GM12878 (cell line): ENCODE measurements at regions not wholly inside any gene's neighbourhood (a gene's known extent, or its start where the extent isn't known, plus 50 kb on each side); places are given as distances from the start of the nearest gene placed in this dataset.

Source experiments
- ATAC-seq: fragments of 200-7000 bp; cut with Tn5 transposase; 3 replicates; pipeline ENCODE4 v1.9.1; 2020; ENCODE audit warnings: mild to moderate bottlenecking, moderate library complexity
- BruUV-seq: library from RNA; stranded (reverse); fragments of 400-500 nt; replicated peaks from 2 replicates; lab custom pipeline; 2021; lab: Mats Ljungman, UMichigan
- CTCF ChIA-PET: fragments of 300-600 bp; sonication (Branson Sonifier 250); formaldehyde crosslinking; extraction: SDS; loops from one replicate; lab custom pipeline; 2021; ENCODE audit warnings: inconsistent platforms; lab: Yijun Ruan, JAX
- POLR2A ChIA-PET: fragments of 350-600 bp; formaldehyde crosslinking; extraction: SDS; loops from one replicate; lab custom pipeline; 2021; ENCODE audit warnings: inconsistent platforms; lab: Charles Lee
- RAD21 ChIA-PET: fragments of 300-600 bp; sonication (Branson Sonifier 250); formaldehyde crosslinking; loops from one replicate; lab custom pipeline; 2023; ENCODE audit warnings: antibody characterized with exemption; ENCODE audit not compliant: unreplicated experiment; lab: Charles Lee
- SMC1A ChIA-PET: fragments of 300-600 bp; sonication (Branson Sonifier 250); formaldehyde crosslinking; loops from one replicate; lab custom pipeline; 2023; ENCODE audit not compliant: unreplicated experiment, uncharacterized antibody; lab: Charles Lee
- DNase-seq: peaks from one replicate; pipeline ENCODE4 v3.0.0-alpha.2; 2011; ENCODE audit warnings: low read depth, low spot score
- FAIRE-seq: peaks from 3 replicates; lab custom pipeline; 2011; peaks lifted over from hg19 to GRCh38; lab: Jason Lieb, UNC
- H2AFZ ChIP-seq: 2 replicates; pipeline ENCODE4 v1.6.0; 2011; ENCODE audit warnings: low read depth, low read length, control low read depth; ENCODE audit not compliant: control insufficient read depth
- H3K27ac ChIP-seq: 2 replicates; pipeline ENCODE4 v1.5.1; 2011; ENCODE audit warnings: control low read depth; ENCODE audit not compliant: control insufficient read depth, insufficient read depth
- H3K27me3 ChIP-seq, 2 experiments: replicated peaks in 1 of 2; 2 replicates each; pipeline versions ENCODE4 v1.6.0 to v1.6.1; 2011; ENCODE audit warnings: low read length in 1 of 2; ENCODE audit not compliant: control insufficient read depth in 2 of 2, insufficient read depth in 2 of 2
- H3K36me3 ChIP-seq, 2 experiments: 2 replicates each; pipeline ENCODE4 v1.5.1; 2011; ENCODE audit warnings: low read length in 1 of 2; ENCODE audit not compliant: control insufficient read depth in 2 of 2, insufficient read depth in 2 of 2
- H3K4me1 ChIP-seq: 2 replicates; pipeline ENCODE4 v1.6.1; 2011; ENCODE audit warnings: mild to moderate bottlenecking, low read length, moderate library complexity, mixed read lengths; ENCODE audit not compliant: control insufficient read depth, insufficient read depth
- H3K4me2 ChIP-seq: 2 replicates; pipeline ENCODE4 v1.6.0; 2011; ENCODE audit warnings: control low read depth; ENCODE audit not compliant: control insufficient read depth, insufficient read depth
- H3K4me3 ChIP-seq: fragments of 200-600 bp; sonication (generic); 2 replicates; pipeline ENCODE4 v1.5.1; 2016
- H3K79me2 ChIP-seq: 2 replicates; pipeline ENCODE4 v1.6.0; 2011; ENCODE audit warnings: low read length; ENCODE audit not compliant: control insufficient read depth, insufficient read depth
- H3K9ac ChIP-seq: 2 replicates; pipeline ENCODE4 v1.8.0; 2011; ENCODE audit warnings: low read length, control low read depth, mixed read lengths; ENCODE audit not compliant: control insufficient read depth, insufficient read depth
- H3K9me3 ChIP-seq: replicated peaks from 3 replicates; pipeline ENCODE4 v1.5.1; 2011; ENCODE audit warnings: mild to moderate bottlenecking, low read length; ENCODE audit not compliant: control insufficient read depth, insufficient read depth
- H4K20me1 ChIP-seq: 2 replicates; pipeline ENCODE4 v1.6.0; 2011; ENCODE audit not compliant: control insufficient read depth, insufficient read depth
- ASH2L ChIP-seq: fragments of 300-600, 200-600 bp; sonication (generic); IDR thresholded peaks from 2 replicates; pipeline ENCODE4 v1.6.1; 2017; ENCODE audit warnings: low read depth, mild to moderate bottlenecking, borderline replicate concordance
- CEBPB ChIP-seq, 2 experiments: fragments of 150-350 bp in 1 of 2; IDR thresholded peaks; 2 replicates each; pipeline ENCODE4 v1.6.1; 2012 to 2014; ENCODE audit warnings: low read depth in 2 of 2, low read length in 2 of 2, borderline replicate concordance in 1 of 2, inconsistent platforms in 1 of 2
- HCFC1 ChIP-seq: fragments of 150-350 bp; IDR thresholded peaks from 2 replicates; pipeline ENCODE4 v1.6.1; 2014; ENCODE audit warnings: low read length
- IKZF1 ChIP-seq: fragments of 450-650 bp; conservative IDR thresholded peaks from 2 replicates; pipeline ENCODE4 v1.6.1; 2017; ENCODE audit warnings: antibody characterized with exemption, mild to moderate bottlenecking
- MEF2B ChIP-seq: fragments of 450-650 bp; IDR thresholded peaks from 2 replicates; pipeline ENCODE4 v1.6.1; 2018; ENCODE audit warnings: mild to moderate bottlenecking, moderate library complexity; ENCODE audit not compliant: partially characterized antibody, poor library complexity, severe bottlenecking
- NFYA ChIP-seq: IDR thresholded peaks from 2 replicates; pipeline ENCODE4 v1.6.1; 2011; ENCODE audit warnings: low read depth, mild to moderate bottlenecking, low read length, improper control_type of control experiment, borderline replicate concordance
- POLR2AphosphoS2 ChIP-seq: IDR thresholded peaks from 2 replicates; pipeline ENCODE4 v1.6.1; 2011; ENCODE audit warnings: low read depth, mild to moderate bottlenecking, low read length, improper control_type of control experiment, moderate library complexity
- RUNX3 ChIP-seq: IDR thresholded peaks from 2 replicates; pipeline ENCODE4 v1.6.1; 2012; ENCODE audit warnings: low read length, inconsistent platforms
- SREBF1 ChIP-seq: IDR thresholded peaks from 2 replicates; pipeline ENCODE4 v1.6.1; 2012; ENCODE audit warnings: mild to moderate bottlenecking, low read length
- WRNIP1 ChIP-seq: IDR thresholded peaks from 2 replicates; pipeline ENCODE4 v1.6.1; 2011; ENCODE audit warnings: low read depth, low read length, improper control_type of control experiment, borderline replicate concordance
- ZNF24 ChIP-seq: fragments of 450-650 bp; IDR thresholded peaks from 2 replicates; pipeline ENCODE4 v1.6.1; 2017; ENCODE audit warnings: antibody characterized with exemption, mild to moderate bottlenecking
- WGBS: methylation state at CpG from one replicate; pipeline ENCODE4 v1.1.6; 2016; ENCODE audit warnings: low lambda C conversion rate; ENCODE audit not compliant: insufficient replicate concordance, insufficient coverage; ENCODE audit errors: missing lambda C conversion rate; 5-methylcytosine and 5-hydroxymethylcytosine counted together
- in situ Hi-C: fragments of 300-500 bp; cut with MboI; formaldehyde crosslinking; loops from 9 replicates; pipeline ENCODE4 v1.14.3; 2018; ENCODE audit warnings: mixed read lengths
- intact Hi-C: fragments of 100-400 bp; cut with micrococcal nuclease; formaldehyde crosslinking; loops from one replicate; pipeline ENCODE4 v1.14.2; 2022; ENCODE audit not compliant: unreplicated experiment
- TF ChIP-seq, protein P1 (sequence below): fragments of 450-650 bp; IDR thresholded peaks from 2 replicates; pipeline ENCODE4 v1.6.1; 2018; ENCODE audit warnings: mild to moderate bottlenecking, low read depth, moderate library complexity; ENCODE audit not compliant: partially characterized antibody
- TF ChIP-seq, protein P2 (sequence below): fragments of 450-650 bp; IDR thresholded peaks from 2 replicates; pipeline ENCODE4 v1.6.1; 2016; ENCODE audit warnings: mild to moderate bottlenecking

DNA sequence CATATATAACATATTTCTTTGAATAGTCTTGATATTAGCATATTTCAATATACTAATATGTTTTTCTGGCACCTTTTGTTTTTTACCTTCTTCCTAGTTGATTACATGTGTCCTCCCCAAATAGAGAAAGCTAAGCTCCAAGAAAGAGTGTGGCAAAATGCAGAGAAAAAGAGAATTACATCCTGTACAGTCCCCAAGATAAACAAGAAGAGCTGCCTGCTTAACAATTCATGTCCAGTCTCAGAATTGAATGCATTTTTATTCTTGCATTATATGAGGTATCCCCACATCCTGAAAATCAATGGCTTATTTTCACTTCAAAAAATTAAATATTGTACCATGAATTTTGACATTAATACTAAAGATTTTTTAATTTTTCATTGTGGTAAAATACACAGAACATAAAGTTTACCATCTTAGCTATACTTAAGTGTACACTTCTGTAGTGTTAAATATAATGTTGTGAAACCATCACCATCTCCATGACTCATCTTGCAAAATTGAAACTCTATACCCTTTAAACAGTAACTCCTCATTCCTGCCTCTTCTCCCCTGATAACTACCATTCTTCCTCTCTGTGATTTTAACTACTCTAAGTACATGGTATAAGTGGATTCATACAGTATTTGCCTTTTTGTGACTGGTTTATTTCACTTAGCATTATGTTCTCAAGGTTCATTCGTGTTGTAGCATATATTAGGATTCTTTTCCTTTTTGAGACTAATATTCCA, 490.3 kb downstream of the COL12A1 start:
- no peaks in the 10 kb centered on the region for H3K9me3 ChIP-seq
- POLR2A ChIA-PET, result interaction anchor here (0.5 kb wide), 2 partner anchors 243 to 1142 kb away, joined by 3 to 4 read pairs; no protein-coding TSS in a partner anchor
- 0% methylated on average over 1 of the region's 1 CpG for WGBS
- DNase-seq, result no peak
- H3K9ac ChIP-seq, result no peak overlapping the region
- no peaks in the 10 kb centered on the region for H3K4me1 ChIP-seq
- no peaks in the 10 kb centered on the region for H3K27me3 ChIP-seq
- SMC1A ChIA-PET, result interaction anchor here (0.6 to 0.8 kb wide), 3 partner anchors 30 to 300 kb away, joined by 3 read pairs; no protein-coding TSS in a partner anchor
- RAD21 ChIA-PET, result interaction anchor here (0.5 kb wide), 1 partner anchor 217 kb away, joined by 5 read pairs; no protein-coding TSS in a partner anchor
- in situ Hi-C loops (no loop called here), intact Hi-C loops (loop anchor here (1.0 kb wide), 1 partner anchor 18 kb away; no protein-coding TSS in a partner anchor)
- no peak overlapping the region for H3K4me2 ChIP-seq
- H3K27ac ChIP-seq, result no peak overlapping the region
- no peak overlapping the region for H3K4me3 ChIP-seq
- BruUV-seq, result no TSS peak
- no peak overlapping the region for H2AFZ ChIP-seq
- CTCF ChIA-PET, result no interaction called here
- no peak for TF ChIP-seq MEF2B
- no peak for TF ChIP-seq POLR2AphosphoS2
- TF ChIP-seq NFYA, result no peak
- no peak for TF ChIP-seq SREBF1
- TF ChIP-seq WRNIP1, result no peak
- TF ChIP-seq HCFC1, result no peak
- TF ChIP-seq, all 136 proteins: peak for 0
- H4K20me1 ChIP-seq, result no peaks in the 10 kb centered on the region
- H3K36me3 ChIP-seq, result no peaks in the 10 kb centered on the region
- ATAC-seq (peak; percentile 85), FAIRE-seq (no peak)
- H3K79me2 ChIP-seq, result no peaks in the 10 kb centered on the region

DNA sequence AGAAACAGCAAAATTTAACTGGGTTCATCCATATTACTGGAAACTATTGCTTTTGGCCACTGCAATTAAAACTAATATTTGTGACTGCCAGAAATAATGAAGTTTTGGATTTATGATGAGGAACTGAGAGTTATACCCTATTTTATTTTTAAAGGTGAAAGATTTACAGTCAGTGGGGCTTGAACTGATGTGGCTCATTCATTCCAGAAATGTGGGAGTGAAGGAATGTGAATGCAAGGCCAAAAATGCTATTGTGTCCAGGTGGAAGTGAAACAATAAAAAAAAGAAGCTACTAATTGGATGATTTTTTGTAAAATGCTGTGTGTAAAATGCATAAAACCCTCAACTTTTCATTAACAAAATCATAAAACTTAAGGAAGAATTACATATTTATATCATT, 491.9 kb downstream of the COL12A1 start:
- no peak overlapping the region for H3K9ac ChIP-seq
- no peaks in the 10 kb centered on the region for H3K4me1 ChIP-seq
- FAIRE-seq (no peak), ATAC-seq (peak; percentile 29; the same call in 1 of the 3 replicates), DNase-seq (no peak)
- ChIA-PET RAD21 (no interaction called here), SMC1A (interaction anchor here (1.3 kb wide), 1 partner anchor 304 kb away, joined by 3 read pairs; no protein-coding TSS in a partner anchor), POLR2A (no interaction called here), CTCF (no interaction called here)
- no peaks in the 10 kb centered on the region for H3K9me3 ChIP-seq
- no peak overlapping the region for H3K27ac ChIP-seq
- H4K20me1 ChIP-seq, result no peaks in the 10 kb centered on the region
- intact Hi-C loops, result loop anchor here (5.0 kb wide), 1 partner anchor 117 kb away; no protein-coding TSS in a partner anchor
- no peak overlapping the region for H3K4me3 ChIP-seq
- in situ Hi-C loops, result no loop called here
- H3K27me3 ChIP-seq, result no peaks in the 10 kb centered on the region
- no peak overlapping the region for H3K4me2 ChIP-seq
- no peak overlapping the region for H2AFZ ChIP-seq
- no peaks in the 10 kb centered on the region for H3K36me3 ChIP-seq
- H3K79me2 ChIP-seq, result no peaks in the 10 kb centered on the region
- no TSS peak for BruUV-seq
- TF ChIP-seq ASH2L (no peak), CEBPB (IDR thresholded peaks at IDR 0.05; ENCODE audit: borderline replicate concordance in 1 of 2, low read depth in 2 of 2, low read length in 2 of 2) (no peak), RUNX3 (no peak), IKZF1 (0 out of 2 replicates have a peak, but pooled peaks have one; percentile 13), ZNF24 (peak; percentile 11; the same call in 1 of the 2 replicates)
- TF ChIP-seq, protein P1, sequence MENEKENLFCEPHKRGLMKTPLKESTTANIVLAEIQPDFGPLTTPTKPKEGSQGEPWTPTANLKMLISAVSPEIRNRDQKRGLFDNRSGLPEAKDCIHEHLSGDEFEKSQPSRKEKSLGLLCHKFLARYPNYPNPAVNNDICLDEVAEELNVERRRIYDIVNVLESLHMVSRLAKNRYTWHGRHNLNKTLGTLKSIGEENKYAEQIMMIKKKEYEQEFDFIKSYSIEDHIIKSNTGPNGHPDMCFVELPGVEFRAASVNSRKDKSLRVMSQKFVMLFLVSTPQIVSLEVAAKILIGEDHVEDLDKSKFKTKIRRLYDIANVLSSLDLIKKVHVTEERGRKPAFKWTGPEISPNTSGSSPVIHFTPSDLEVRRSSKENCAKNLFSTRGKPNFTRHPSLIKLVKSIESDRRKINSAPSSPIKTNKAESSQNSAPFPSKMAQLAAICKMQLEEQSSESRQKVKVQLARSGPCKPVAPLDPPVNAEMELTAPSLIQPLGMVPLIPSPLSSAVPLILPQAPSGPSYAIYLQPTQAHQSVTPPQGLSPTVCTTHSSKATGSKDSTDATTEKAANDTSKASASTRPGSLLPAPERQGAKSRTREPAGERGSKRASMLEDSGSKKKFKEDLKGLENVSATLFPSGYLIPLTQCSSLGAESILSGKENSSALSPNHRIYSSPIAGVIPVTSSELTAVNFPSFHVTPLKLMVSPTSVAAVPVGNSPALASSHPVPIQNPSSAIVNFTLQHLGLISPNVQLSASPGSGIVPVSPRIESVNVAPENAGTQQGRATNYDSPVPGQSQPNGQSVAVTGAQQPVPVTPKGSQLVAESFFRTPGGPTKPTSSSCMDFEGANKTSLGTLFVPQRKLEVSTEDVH, result no peak
- TF ChIP-seq, protein P2, sequence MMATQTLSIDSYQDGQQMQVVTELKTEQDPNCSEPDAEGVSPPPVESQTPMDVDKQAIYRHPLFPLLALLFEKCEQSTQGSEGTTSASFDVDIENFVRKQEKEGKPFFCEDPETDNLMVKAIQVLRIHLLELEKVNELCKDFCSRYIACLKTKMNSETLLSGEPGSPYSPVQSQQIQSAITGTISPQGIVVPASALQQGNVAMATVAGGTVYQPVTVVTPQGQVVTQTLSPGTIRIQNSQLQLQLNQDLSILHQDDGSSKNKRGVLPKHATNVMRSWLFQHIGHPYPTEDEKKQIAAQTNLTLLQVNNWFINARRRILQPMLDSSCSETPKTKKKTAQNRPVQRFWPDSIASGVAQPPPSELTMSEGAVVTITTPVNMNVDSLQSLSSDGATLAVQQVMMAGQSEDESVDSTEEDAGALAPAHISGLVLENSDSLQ, result no peak
